Vagina (tissue), 2 donors: ENCODE measurements at regions not wholly inside any gene's neighbourhood (a gene's known extent, or its start where the extent isn't known, plus 50 kb on each side); places are given as distances from the start of the nearest gene placed in this dataset.

Source experiments
- POLR2A ChIP-seq, 2 donors: fragments of 450-650 bp; IDR thresholded peaks; one replicate each; pipeline ENCODE4 v1.6.1; 2017; ENCODE audit warnings: antibody characterized with exemption in 2 of 2, mild to moderate bottlenecking in 2 of 2, moderate library complexity in 2 of 2
- POLR2AphosphoS5 ChIP-seq, 2 donors: sonication (generic); formaldehyde crosslinking; IDR thresholded peaks; one replicate each; pipeline ENCODE4 v1.9.0; 2017; ENCODE audit warnings: antibody characterized with exemption in 2 of 2, mild to moderate bottlenecking in 2 of 2, low read depth in 1 of 2; ENCODE audit not compliant: insufficient read depth in 1 of 2
- TF ChIP-seq, protein P1 (sequence below), 3 experiments: fragments of 450-650 bp in 2 of 3; fragments of 200-600 bp in 1 of 3; sonication (generic) in 1 of 3; IDR thresholded peaks; one replicate each; pipeline ENCODE4 v1.5.1; 2017 to 2019; ENCODE audit warnings: antibody characterized with exemption in 3 of 3, mild to moderate bottlenecking in 2 of 3, moderate library complexity in 2 of 3

DNA sequence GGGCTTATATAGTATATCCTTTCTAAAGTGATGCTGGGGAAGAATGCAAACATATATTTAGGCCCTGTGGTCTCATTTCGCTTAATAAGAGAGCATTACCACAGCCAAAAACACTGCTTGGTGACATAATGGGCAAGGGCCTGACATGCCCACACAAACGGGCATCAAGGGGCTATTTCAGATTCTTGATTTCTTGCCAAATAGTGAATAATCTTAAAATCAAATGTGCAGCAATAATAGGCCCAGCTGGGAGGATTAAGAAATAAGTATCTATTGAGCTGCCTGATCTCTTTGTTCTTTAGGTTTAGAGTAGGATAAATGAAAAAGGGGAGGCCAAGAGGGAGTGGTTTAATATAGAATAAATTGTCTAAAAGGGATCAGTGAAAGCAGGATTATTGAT lies 241.0 kb upstream of the GBE1 start:
- TF ChIP-seq, protein P1, sequence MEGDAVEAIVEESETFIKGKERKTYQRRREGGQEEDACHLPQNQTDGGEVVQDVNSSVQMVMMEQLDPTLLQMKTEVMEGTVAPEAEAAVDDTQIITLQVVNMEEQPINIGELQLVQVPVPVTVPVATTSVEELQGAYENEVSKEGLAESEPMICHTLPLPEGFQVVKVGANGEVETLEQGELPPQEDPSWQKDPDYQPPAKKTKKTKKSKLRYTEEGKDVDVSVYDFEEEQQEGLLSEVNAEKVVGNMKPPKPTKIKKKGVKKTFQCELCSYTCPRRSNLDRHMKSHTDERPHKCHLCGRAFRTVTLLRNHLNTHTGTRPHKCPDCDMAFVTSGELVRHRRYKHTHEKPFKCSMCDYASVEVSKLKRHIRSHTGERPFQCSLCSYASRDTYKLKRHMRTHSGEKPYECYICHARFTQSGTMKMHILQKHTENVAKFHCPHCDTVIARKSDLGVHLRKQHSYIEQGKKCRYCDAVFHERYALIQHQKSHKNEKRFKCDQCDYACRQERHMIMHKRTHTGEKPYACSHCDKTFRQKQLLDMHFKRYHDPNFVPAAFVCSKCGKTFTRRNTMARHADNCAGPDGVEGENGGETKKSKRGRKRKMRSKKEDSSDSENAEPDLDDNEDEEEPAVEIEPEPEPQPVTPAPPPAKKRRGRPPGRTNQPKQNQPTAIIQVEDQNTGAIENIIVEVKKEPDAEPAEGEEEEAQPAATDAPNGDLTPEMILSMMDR (IDR thresholded peaks at IDR 0.05), result no peak
- no peak for TF ChIP-seq POLR2A (IDR thresholded peaks at IDR 0.05)
- no peak for TF ChIP-seq POLR2AphosphoS5 (IDR thresholded peaks at IDR 0.05; ENCODE audit: insufficient read depth in 1 of 2, low read depth in 1 of 2)
